H1 (cell line): ENCODE measurements at regions not wholly inside any gene's neighbourhood (a gene's known extent, or its start where the extent isn't known, plus 50 kb on each side); places are given as distances from the start of the nearest gene placed in this dataset.
A peak's percentile ranks its signal among the peaks of the same experiment; 100 is the strongest.
"Not testable (repeated sequence)": the region's sequence is repeated elsewhere in the genome, so short reads cannot be mapped to it uniquely, and the experiment has no call there.

Source experiments
- CTCF ChIA-PET: fragments of 300-600 bp; sonication (Branson Sonifier 250); formaldehyde crosslinking; loops from one replicate; lab custom pipeline; 2021; ENCODE audit not compliant: partially characterized antibody; lab: Charles Lee
- POLR2A ChIA-PET: fragments of 300-600 bp; sonication (Branson Sonifier 250); formaldehyde crosslinking; loops from one replicate; lab custom pipeline; 2021; ENCODE audit warnings: inconsistent platforms; ENCODE audit not compliant: partially characterized antibody; lab: Charles Lee
- DNase-seq, 2 experiments: peaks; one replicate each; pipeline versions ENCODE4 v3.0.0 to v3.0.0-alpha.2; 2010 to 2022; ENCODE audit warnings: low spot score in 2 of 2, low read depth in 1 of 2, mixed read lengths in 1 of 2
- FAIRE-seq: peaks from 2 replicates; lab custom pipeline; 2011; peaks lifted over from hg19 to GRCh38; lab: Jason Lieb, UNC
- H2AFZ ChIP-seq: 2 replicates; pipeline ENCODE4 v1.8.1; 2012; ENCODE audit warnings: low read length, inconsistent platforms
- H2AK5ac ChIP-seq: 2 replicates; pipeline ENCODE4 v1.6.1; 2013; ENCODE audit warnings: low read depth, low read length
- H2BK120ac ChIP-seq: replicated peaks from 2 replicates; pipeline ENCODE3; 2013; ENCODE audit warnings: low read depth, low read length, inconsistent platforms
- H2BK12ac ChIP-seq: 2 replicates; pipeline ENCODE4 v1.6.1; 2013; ENCODE audit warnings: low read depth, low read length
- H2BK15ac ChIP-seq: 2 replicates; pipeline ENCODE4 v1.6.1; 2013; ENCODE audit warnings: low read length
- H2BK20ac ChIP-seq: 2 replicates; pipeline ENCODE4 v1.6.1; 2013; ENCODE audit warnings: low read length
- H2BK5ac ChIP-seq: 2 replicates; pipeline ENCODE4 v1.6.1; 2013; ENCODE audit warnings: low read depth, low read length
- H3K14ac ChIP-seq: 2 replicates; pipeline ENCODE4 v1.6.1; 2013; ENCODE audit warnings: inconsistent platforms; ENCODE audit not compliant: insufficient read length
- H3K18ac ChIP-seq: 2 replicates; pipeline ENCODE4 v1.6.1; 2013; ENCODE audit warnings: low read length; ENCODE audit errors: extremely low read depth
- H3K23ac ChIP-seq: 2 replicates; pipeline ENCODE4 v1.6.1; 2013; ENCODE audit warnings: inconsistent platforms; ENCODE audit not compliant: insufficient read length
- H3K23me2 ChIP-seq: 2 replicates; pipeline ENCODE4 v1.6.1; 2013; ENCODE audit warnings: low read depth, low read length
- H3K27ac ChIP-seq: 2 replicates; pipeline ENCODE4 v1.6.1; 2011; ENCODE audit warnings: low read depth, low read length, inconsistent platforms
- H3K27me3 ChIP-seq, 4 experiments: replicated peaks in 1 of 4; 1 replicate in 1 of 4; 2 replicates in 3 of 4; pipeline versions ENCODE4 v1.6.1 to v1.8.1; 2011 to 2013; ENCODE audit warnings: low read length in 3 of 4, mild to moderate bottlenecking in 3 of 4, inconsistent platforms in 2 of 4, mixed read lengths in 2 of 4, moderate library complexity in 1 of 4; ENCODE audit not compliant: control insufficient read depth in 3 of 4, insufficient read depth in 3 of 4; ENCODE audit errors: extremely low read depth in 1 of 4
- H3K36me3 ChIP-seq, 4 experiments: 2 replicates each; pipeline versions ENCODE4 v1.6.1 to v1.8.1; 2011 to 2013; ENCODE audit warnings: mild to moderate bottlenecking in 4 of 4, low read length in 3 of 4, moderate library complexity in 2 of 4, control low read depth in 1 of 4, inconsistent platforms in 1 of 4; ENCODE audit not compliant: insufficient read depth in 4 of 4, control insufficient read depth in 2 of 4
- H3K4ac ChIP-seq: replicated peaks from 2 replicates; pipeline ENCODE3; 2013; ENCODE audit warnings: low read length, low read depth, mixed read lengths, inconsistent platforms; ENCODE audit not compliant: insufficient read length
- H3K4me1 ChIP-seq, 4 experiments: replicated peaks in 1 of 4; 1 replicate in 1 of 4; 2 replicates in 3 of 4; pipeline versions ENCODE4 v1.6.1 to v1.8.1; 2011 to 2013; ENCODE audit warnings: low read length in 3 of 4, inconsistent platforms in 2 of 4, mixed read lengths in 1 of 4; ENCODE audit not compliant: insufficient read depth in 4 of 4, control insufficient read depth in 3 of 4
- H3K4me2 ChIP-seq, 2 experiments: 2 replicates each; pipeline versions ENCODE4 v1.6.1 to v1.8.1; 2011 to 2013; ENCODE audit warnings: low read depth in 2 of 2, low read length in 2 of 2, control low read depth in 1 of 2, inconsistent platforms in 1 of 2, mild to moderate bottlenecking in 1 of 2; ENCODE audit not compliant: insufficient read depth in 1 of 2
- H3K4me3 ChIP-seq, 4 experiments: fragments of 200-600, 300-600 bp in 1 of 4; sonication (generic), shearing (Covaris generic), sonication (Bioruptor Twin) in 1 of 4; 2 replicates each; pipeline versions ENCODE4 v1.5.1 to v1.8.1; 2011 to 2016; ENCODE audit warnings: low read length in 4 of 4, low read depth in 3 of 4, control low read depth in 2 of 4, inconsistent platforms in 2 of 4, mild to moderate bottlenecking in 2 of 4, mixed read lengths in 1 of 4, moderate library complexity in 1 of 4; ENCODE audit not compliant: insufficient read depth in 2 of 4; ENCODE audit errors: extremely low read depth in 1 of 4
- H3K56ac ChIP-seq: replicated peaks from 2 replicates; pipeline ENCODE3; 2013; ENCODE audit warnings: low read depth, mild to moderate bottlenecking, mixed read lengths, low read length, inconsistent platforms; ENCODE audit not compliant: insufficient read length
- H3K79me1 ChIP-seq: 2 replicates; pipeline ENCODE4 v1.6.1; 2013; ENCODE audit warnings: low read depth, low read length, control low read depth
- H3K79me2 ChIP-seq, 2 experiments: 2 replicates each; pipeline versions ENCODE4 v1.6.1 to v1.8.1; 2012 to 2013; ENCODE audit warnings: low read length in 2 of 2, mild to moderate bottlenecking in 2 of 2, inconsistent platforms in 1 of 2; ENCODE audit not compliant: insufficient read depth in 2 of 2, control insufficient read depth in 1 of 2
- H3K9ac ChIP-seq, 4 experiments: replicated peaks in 1 of 4; 1 replicate in 1 of 4; 2 replicates in 3 of 4; pipeline versions ENCODE4 v1.6.1 to v1.8.1; 2011 to 2013; ENCODE audit warnings: low read depth in 3 of 4, low read length in 3 of 4, control low read depth in 2 of 4, mild to moderate bottlenecking in 2 of 4, moderate library complexity in 2 of 4, inconsistent platforms in 1 of 4; ENCODE audit errors: extremely low read depth in 1 of 4
- H3K9me3 ChIP-seq, 2 experiments: 2 replicates each; pipeline versions ENCODE4 v1.6.1 to v1.8.1; 2012 to 2013; ENCODE audit warnings: mild to moderate bottlenecking in 2 of 2, moderate library complexity in 2 of 2, control low read depth in 1 of 2, inconsistent platforms in 1 of 2, low read depth in 1 of 2, low read length in 1 of 2, mixed read lengths in 1 of 2; ENCODE audit not compliant: insufficient read depth in 2 of 2
- H4K20me1 ChIP-seq, 2 experiments: replicated peaks in 1 of 2; 2 replicates each; pipeline versions ENCODE3 to v1.8.1; 2011 to 2013; ENCODE audit warnings: inconsistent platforms in 2 of 2, low read length in 2 of 2, mild to moderate bottlenecking in 1 of 2; ENCODE audit not compliant: insufficient read depth in 2 of 2, control insufficient read depth in 1 of 2
- H4K5ac ChIP-seq: 2 replicates; pipeline ENCODE4 v1.6.1; 2013; ENCODE audit warnings: low read length, low read depth, mixed read lengths, inconsistent platforms; ENCODE audit not compliant: insufficient read length
- H4K8ac ChIP-seq: 2 replicates; pipeline ENCODE4 v1.8.0; 2013; ENCODE audit warnings: mild to moderate bottlenecking, moderate library complexity, low read length, inconsistent platforms; ENCODE audit not compliant: insufficient read depth; ENCODE audit errors: extremely low read depth
- H4K91ac ChIP-seq: replicated peaks from 2 replicates; pipeline ENCODE3; 2013; ENCODE audit warnings: low read length, mixed read lengths, inconsistent platforms; ENCODE audit not compliant: insufficient read length
- NRF1 ChIP-seq: IDR thresholded peaks from 2 replicates; pipeline ENCODE4 v1.6.1; 2011; ENCODE audit warnings: mild to moderate bottlenecking, low read depth, low read length, improper control_type of control experiment
- WGBS, 2 experiments: shearing (Covaris generic) in 1 of 2; methylation state at CpG; one replicate each; pipeline versions ENCODE4 v1.1.6 to v1.1.7; 2013 to 2015; ENCODE audit warnings: low lambda C conversion rate in 2 of 2, mixed read lengths in 2 of 2, inconsistent platforms in 1 of 2, low coverage in 1 of 2, missing lambda C conversion rate in 1 of 2; ENCODE audit not compliant: insufficient replicate concordance in 2 of 2, insufficient coverage in 1 of 2, insufficient read length in 1 of 2; ENCODE audit errors: extremely low coverage in 1 of 2, missing lambda C conversion rate in 1 of 2; 5-methylcytosine and 5-hydroxymethylcytosine counted together

- H3K79me1 ChIP-seq, H2BK12ac ChIP-seq, H4K8ac ChIP-seq, H3K56ac ChIP-seq, H3K4me1 ChIP-seq, H4K5ac ChIP-seq, H2BK15ac ChIP-seq, H2BK20ac ChIP-seq, H3K27me3 ChIP-seq, FAIRE-seq: not testable (repeated sequence)
- H3K4me3 ChIP-seq = peak overlapping the region in 3 of 4 experiments; percentile 30 to 50 (median 33); a peak in 6 of 8 replicates
- peak; percentile 40; the same call in 1 of the 2 replicates for TF ChIP-seq NRF1
- TF ChIP-seq, all 59 proteins: peak for 1; not testable (repeated sequence) for 58
- H2AK5ac ChIP-seq, H3K27ac ChIP-seq, H3K4me2 ChIP-seq, H2BK5ac ChIP-seq, H3K4ac ChIP-seq, POLR2A ChIA-PET, H3K18ac ChIP-seq, H2BK120ac ChIP-seq, H3K14ac ChIP-seq, H4K20me1 ChIP-seq, H3K36me3 ChIP-seq, H3K23me2 ChIP-seq, H3K79me2 ChIP-seq, H3K9ac ChIP-seq, H3K9me3 ChIP-seq, H4K91ac ChIP-seq, CTCF ChIA-PET, H3K23ac ChIP-seq, H2AFZ ChIP-seq: not testable (repeated sequence)
- peak in 1 of 2 experiments; percentile 86 for DNase-seq
- WGBS, 2 experiments = 18% methylated on average over 12 of the region's 99 CpGs; no CpG with 5 or more reads in 1 of the 2 experiments
These were observed 63.1 kb upstream of the MUC20 start for GRCh38 chr3:195657475-195658372.
